H9 (cell line): ENCODE measurements at regions not wholly inside any gene's neighbourhood (a gene's known extent, or its start where the extent isn't known, plus 50 kb on each side); places are given as distances from the start of the nearest gene placed in this dataset.

Experiments
- DNase-seq: peaks from one replicate; pipeline ENCODE4 v3.0.0-alpha.2; 2017
- H2AFZ ChIP-seq: one replicate; pipeline ENCODE4 v1.6.1; 2013; ENCODE audit warnings: mild to moderate bottlenecking, low read length, control low read depth, moderate library complexity
- H2AK5ac ChIP-seq: 2 replicates; pipeline ENCODE4 v1.6.1; 2013; ENCODE audit warnings: low read length, control low read depth, mixed read lengths; ENCODE audit not compliant: insufficient read length
- H2BK120ac ChIP-seq: one replicate; pipeline ENCODE4 v1.6.1; 2013; ENCODE audit warnings: low read depth, mild to moderate bottlenecking, low read length, control low read depth, inconsistent platforms; ENCODE audit not compliant: poor library complexity, severe bottlenecking
- H2BK12ac ChIP-seq: 2 replicates; pipeline ENCODE4 v1.6.1; 2013; ENCODE audit warnings: low read length, control low read depth, mixed read lengths, low read depth; ENCODE audit not compliant: insufficient read length
- H2BK15ac ChIP-seq: 2 replicates; pipeline ENCODE4 v1.6.1; 2013; ENCODE audit warnings: low read depth, low read length, control low read depth
- H2BK20ac ChIP-seq: one replicate; pipeline ENCODE4 v1.6.1; 2013; ENCODE audit warnings: low read depth, mild to moderate bottlenecking, low read length, control low read depth, inconsistent platforms; ENCODE audit not compliant: poor library complexity, severe bottlenecking
- H2BK5ac ChIP-seq: 2 replicates; pipeline ENCODE4 v1.6.1; 2013; ENCODE audit warnings: low read length, control low read depth, mixed read lengths; ENCODE audit not compliant: insufficient read length
- H3K14ac ChIP-seq: 2 replicates; pipeline ENCODE4 v1.6.1; 2013; ENCODE audit warnings: low read length, control low read depth; ENCODE audit not compliant: insufficient read depth
- H3K18ac ChIP-seq: 2 replicates; pipeline ENCODE4 v1.6.1; 2013; ENCODE audit warnings: low read depth, mild to moderate bottlenecking, mixed read lengths, low read length, control low read depth; ENCODE audit not compliant: insufficient read length
- H3K23ac ChIP-seq: 2 replicates; pipeline ENCODE4 v1.6.1; 2013; ENCODE audit warnings: low read length, control low read depth, mixed read lengths, low read depth; ENCODE audit not compliant: insufficient read length
- H3K23me2 ChIP-seq: 2 replicates; pipeline ENCODE4 v1.6.1; 2013; ENCODE audit warnings: low read depth, mild to moderate bottlenecking, mixed read lengths, low read length, control low read depth; ENCODE audit not compliant: insufficient read length, poor library complexity, severe bottlenecking
- H3K27ac ChIP-seq: 2 replicates; pipeline ENCODE4 v1.5.1; 2013; ENCODE audit warnings: low read length, control low read depth, mixed read lengths, low read depth; ENCODE audit not compliant: insufficient read length
- H3K27me3 ChIP-seq: 2 replicates; pipeline ENCODE4 v1.6.1; 2013; ENCODE audit warnings: low read length, control low read depth, inconsistent platforms; ENCODE audit not compliant: insufficient read depth
- H3K4ac ChIP-seq: 2 replicates; pipeline ENCODE4 v1.6.1; 2013; ENCODE audit warnings: low read depth, mild to moderate bottlenecking, control low read depth, inconsistent platforms, low read length, moderate library complexity
- H3K4me1 ChIP-seq: 2 replicates; pipeline ENCODE4 v1.6.1; 2013; ENCODE audit warnings: low read length, control low read depth, inconsistent platforms; ENCODE audit not compliant: insufficient read depth
- H3K4me2 ChIP-seq: 2 replicates; pipeline ENCODE4 v1.6.1; 2013; ENCODE audit warnings: low read length, control low read depth, mixed read lengths; ENCODE audit not compliant: insufficient read length, insufficient read depth
- H3K56ac ChIP-seq: 2 replicates; pipeline ENCODE4 v1.6.1; 2013; ENCODE audit warnings: low read depth, mild to moderate bottlenecking, mixed read lengths, low read length, control low read depth; ENCODE audit not compliant: insufficient read length
- H3K79me1 ChIP-seq: 2 replicates; pipeline ENCODE4 v1.6.1; 2013; ENCODE audit warnings: low read depth, mild to moderate bottlenecking, moderate library complexity, low read length, control low read depth, inconsistent platforms; ENCODE audit not compliant: insufficient read depth, poor library complexity, severe bottlenecking
- H3K79me2 ChIP-seq: 2 replicates; pipeline ENCODE4 v1.6.1; 2013; ENCODE audit warnings: low read length, control low read depth, inconsistent platforms; ENCODE audit not compliant: insufficient read depth
- H3K9ac ChIP-seq: 2 replicates; pipeline ENCODE4 v1.6.1; 2013; ENCODE audit warnings: low read length, control low read depth, mixed read lengths; ENCODE audit not compliant: insufficient read length; ENCODE audit errors: extremely low read depth
- H3K9me3 ChIP-seq: one replicate; pipeline ENCODE4 v1.6.1; 2013; ENCODE audit warnings: low read depth, low read length, inconsistent platforms; ENCODE audit not compliant: control insufficient read depth
- H3T11ph ChIP-seq: one replicate; pipeline ENCODE4 v1.6.1; 2013; ENCODE audit warnings: mild to moderate bottlenecking, low read length, control low read depth, inconsistent platforms
- H4K20me1 ChIP-seq: one replicate; pipeline ENCODE4 v1.6.1; 2013; ENCODE audit not compliant: control insufficient read depth, insufficient read length, insufficient read depth
- H4K5ac ChIP-seq: 2 replicates; pipeline ENCODE4 v1.6.1; 2013; ENCODE audit warnings: low read depth, mild to moderate bottlenecking, mixed read lengths, low read length, control low read depth; ENCODE audit not compliant: insufficient read length
- H4K8ac ChIP-seq: replicated peaks from 2 replicates; pipeline ENCODE4 v1.6.1; 2013; ENCODE audit warnings: low read length, control low read depth, mixed read lengths, low read depth; ENCODE audit not compliant: insufficient read length
- H4K91ac ChIP-seq: 2 replicates; pipeline ENCODE4 v1.6.1; 2013; ENCODE audit warnings: low read depth, mild to moderate bottlenecking, moderate library complexity, mixed read lengths, low read length, control low read depth; ENCODE audit not compliant: insufficient read length
- H3K27ac Mint-ChIP-seq, 3 experiments: 2 replicates in 2 of 3; 3 replicates in 1 of 3; pipeline ENCODE4 v1.8.0; 2020 to 2021; ENCODE audit warnings: mixed read lengths in 3 of 3, mild to moderate bottlenecking in 1 of 3, moderate library complexity in 1 of 3
- H3K27me3 Mint-ChIP-seq: 2 replicates; pipeline ENCODE4 v1.8.0; 2021; ENCODE audit warnings: low read depth, mild to moderate bottlenecking, moderate library complexity, mixed read lengths
- H3K36me3 Mint-ChIP-seq, 3 experiments: 2 replicates in 2 of 3; 3 replicates in 1 of 3; pipeline ENCODE4 v1.8.0; 2020 to 2021; ENCODE audit warnings: low read depth in 3 of 3, mixed read lengths in 3 of 3; ENCODE audit not compliant: insufficient read depth in 1 of 3
- H3K4me1 Mint-ChIP-seq, 2 experiments: 2 replicates each; pipeline ENCODE4 v1.8.0; 2020; ENCODE audit warnings: mixed read lengths in 2 of 2
- H3K4me3 Mint-ChIP-seq, 2 experiments: 2 replicates in 1 of 2; 3 replicates in 1 of 2; pipeline ENCODE4 v1.8.0; 2020 to 2021; ENCODE audit warnings: mild to moderate bottlenecking in 2 of 2, mixed read lengths in 2 of 2, moderate library complexity in 1 of 2
- H3K9me3 Mint-ChIP-seq, 2 experiments: 2 replicates in 1 of 2; 3 replicates in 1 of 2; pipeline ENCODE4 v1.8.0; 2020; ENCODE audit warnings: mild to moderate bottlenecking in 2 of 2, mixed read lengths in 2 of 2, moderate library complexity in 1 of 2
- CTCF ChIP-seq: fragments of 200-600 bp; sonication (generic); conservative IDR thresholded peaks from 3 replicates; pipeline ENCODE4 v1.8.0; 2021; ENCODE audit warnings: antibody characterized with exemption, mild to moderate bottlenecking
- WGBS: extraction: QIAGEN DNeasy Blood & Tissue Kit; methylation state at CpG from one replicate; pipeline ENCODE4 v1.1.7; 2013; ENCODE audit warnings: missing lambda C conversion rate, low lambda C conversion rate, mixed read lengths; ENCODE audit not compliant: insufficient read length; ENCODE audit errors: extremely low coverage; 5-methylcytosine and 5-hydroxymethylcytosine counted together

- Histone ChIP-seq H2BK5ac (no peak overlapping the region), H4K8ac (no peak overlapping the region), H4K91ac (no peak overlapping the region), H2BK20ac (no peak overlapping the region), H3K4ac (no peak overlapping the region), H3K23ac (no peak overlapping the region), H3K4me2 (no peak overlapping the region), H3K14ac (no peak overlapping the region), H4K20me1 (no peaks in the 10 kb centered on the region), H3K4me1 (no peaks in the 10 kb centered on the region), H4K5ac (no peak overlapping the region), H3K79me2 (no peaks in the 10 kb centered on the region), H2BK15ac (no peak overlapping the region), H3K56ac (no peak overlapping the region), H3K27ac (no peak overlapping the region), H2BK12ac (no peak overlapping the region), H2AFZ (no peak overlapping the region), H3K27me3 (no peaks in the 10 kb centered on the region), H3K23me2 (no peaks in the 10 kb centered on the region), H3K18ac (no peak overlapping the region), H2BK120ac (no peak overlapping the region), H3T11ph (no peak overlapping the region), H2AK5ac (no peak overlapping the region), H3K9me3 (no peaks in the 10 kb centered on the region), H3K9ac (no peak overlapping the region), H3K79me1 (no peaks in the 10 kb centered on the region)
- Mint-ChIP-seq H3K9me3 (no peaks in the 10 kb centered on the region), H3K4me1 (no peaks in the 10 kb centered on the region), H3K4me3 (no peak overlapping the region), H3K27ac (no peak overlapping the region), H3K27me3 (peaks cover 1% of the 10 kb centered on the region; the same call in 1 of the 2 replicates), H3K36me3 (no peaks in the 10 kb centered on the region)
- no peak for TF ChIP-seq CTCF
- no CpG with 5 or more reads among the region's 7 CpGs for WGBS
- DNase-seq = no peak
Measured at GRCh38 chr6:148081076-148081475, 261.6 kb upstream of the SASH1 start.
